ENCODE measurements at regions not wholly inside any gene's neighbourhood (a gene's known extent, or its start where the extent isn't known, plus 50 kb on each side); places are given as distances from the start of the nearest gene placed in this dataset.

- TF ChIP-seq CTCF (IDR thresholded peaks at IDR 0.05) (no peak), EZH2 (IDR thresholded peaks at IDR 0.05) (no peak), EZH2phosphoT487 (IDR thresholded peaks at IDR 0.05) (no peak)
These were observed 193.6 kb upstream of the RASSF8 start for GRCh38 chr12:25764892-25765291.

All from neural progenitor cell (in vitro differentiated cells).